ENCODE measurements at regions not wholly inside any gene's neighbourhood (a gene's known extent, or its start where the extent isn't known, plus 50 kb on each side); places are given as distances from the start of the nearest gene placed in this dataset.
"Not testable (repeated sequence)": the region's sequence is repeated elsewhere in the genome, so short reads cannot be mapped to it uniquely, and the experiment has no call there.

- no peak for DNase-seq (ENCODE audit: low read depth in 2 of 2)
- H3K4me3 ChIP-seq (replicated peaks in 1 of 2; ENCODE audit: low read depth in 2 of 2, low read length in 2 of 2) = no peak overlapping the region
- no peak for TF ChIP-seq CTCF (IDR thresholded peaks at IDR 0.05; ENCODE audit: low read depth, low read length)
Measured at GRCh38 chr4:12924728-12925320, 559.3 kb downstream of the RAB28 start.

- TF ChIP-seq CTCF (IDR thresholded peaks at IDR 0.05; ENCODE audit: low read depth, low read length) = no peak
- no peak overlapping the region for H3K4me3 ChIP-seq (replicated peaks in 1 of 2; ENCODE audit: low read depth in 2 of 2, low read length in 2 of 2)
- DNase-seq (ENCODE audit: low read depth in 2 of 2) = no peak
Measured at GRCh38 chr4:12924253-12924652, 559.9 kb downstream of the RAB28 start.

GRCh38 chr4:12912896-12913418, 571.2 kb downstream of the RAB28 start:
- no peak for TF ChIP-seq CTCF (IDR thresholded peaks at IDR 0.05; ENCODE audit: low read depth, low read length)

GRCh38 chr4:12911750-12912358, 572.3 kb downstream of the RAB28 start:
- no peak for DNase-seq (ENCODE audit: low read depth in 2 of 2)
- no peak for TF ChIP-seq CTCF (IDR thresholded peaks at IDR 0.05; ENCODE audit: low read depth, low read length)
- no peak overlapping the region for H3K4me3 ChIP-seq (replicated peaks in 1 of 2; ENCODE audit: low read depth in 2 of 2, low read length in 2 of 2)

More at GRCh38 chr4:12912896-12913418, 571.2 kb downstream of the RAB28 start:
- DNase-seq (ENCODE audit: low read depth in 2 of 2) = no peak
- no peak overlapping the region for H3K4me3 ChIP-seq (replicated peaks in 1 of 2; ENCODE audit: low read depth in 2 of 2, low read length in 2 of 2)

- not testable (repeated sequence) for DNase-seq (ENCODE audit: low read depth in 2 of 2); H3K4me3 ChIP-seq (replicated peaks in 1 of 2; ENCODE audit: low read depth in 2 of 2, low read length in 2 of 2)
Measured at GRCh38 chr4:12903640-12904039, 580.5 kb downstream of the RAB28 start.

GRCh38 chr4:12902735-12903134, 581.4 kb downstream of the RAB28 start:
- no peak for DNase-seq (ENCODE audit: low read depth in 2 of 2)
- no peak overlapping the region for H3K4me3 ChIP-seq (replicated peaks in 1 of 2; ENCODE audit: low read depth in 2 of 2, low read length in 2 of 2)
- TF ChIP-seq CTCF (IDR thresholded peaks at IDR 0.05; ENCODE audit: low read depth, low read length) = no peak

GRCh38 chr4:12897954-12898353, 586.2 kb downstream of the RAB28 start:
- TF ChIP-seq CTCF (IDR thresholded peaks at IDR 0.05; ENCODE audit: low read depth, low read length) = no peak
- no peak overlapping the region for H3K4me3 ChIP-seq (replicated peaks in 1 of 2; ENCODE audit: low read depth in 2 of 2, low read length in 2 of 2)
- no peak for DNase-seq (ENCODE audit: low read depth in 2 of 2)

All from cardiac fibroblast (primary cell).